HepG2 (cell line): ENCODE measurements at regions not wholly inside any gene's neighbourhood (a gene's known extent, or its start where the extent isn't known, plus 50 kb on each side); places are given as distances from the start of the nearest gene placed in this dataset.

Experiments
- ATF2 ChIP-seq: sonication (generic); formaldehyde crosslinking; IDR thresholded peaks from 2 replicates; pipeline ENCODE4 v1.4.0; 2020; ENCODE audit warnings: missing genetic modification reagents
- EZH2 ChIP-seq: conservative IDR thresholded peaks from 2 replicates; pipeline ENCODE4 v1.6.1; 2012; ENCODE audit warnings: mild to moderate bottlenecking, low read depth, low read length, moderate library complexity
- FOXJ3 ChIP-seq: sonication (generic); formaldehyde crosslinking; IDR thresholded peaks from 2 replicates; pipeline ENCODE4 v1.4.0; 2020; ENCODE audit warnings: missing genetic modification reagents, mild to moderate bottlenecking, borderline replicate concordance
- WIZ ChIP-seq: sonication (generic); formaldehyde crosslinking; IDR thresholded peaks from 2 replicates; pipeline ENCODE4 v1.5.1; 2020; ENCODE audit warnings: mild to moderate bottlenecking, missing genetic modification reagents
- ZBTB8A ChIP-seq: sonication (generic); formaldehyde crosslinking; IDR thresholded peaks from 2 replicates; pipeline ENCODE4 v1.4.0; 2020; ENCODE audit warnings: mild to moderate bottlenecking, low read depth, missing genetic modification reagents, borderline replicate concordance
- ZFP41 ChIP-seq: sonication (generic); formaldehyde crosslinking; IDR thresholded peaks from 2 replicates; pipeline ENCODE4 v1.4.0; 2020; ENCODE audit warnings: mild to moderate bottlenecking, missing genetic modification reagents, borderline replicate concordance
- ZNF205 ChIP-seq: IDR thresholded peaks from 2 replicates; pipeline ENCODE4 v1.6.1; 2018; ENCODE audit warnings: missing biosample characterization, missing genetic modification reagents
- ZNF704 ChIP-seq: sonication (generic); formaldehyde crosslinking; IDR thresholded peaks from 2 replicates; pipeline ENCODE4 v1.8.1; 2023; ENCODE audit warnings: mild to moderate bottlenecking, inconsistent platforms, moderate library complexity, missing genetic modification reagents, borderline replicate concordance
- ZNF749 ChIP-seq: sonication (generic); formaldehyde crosslinking; IDR thresholded peaks from 2 replicates; pipeline ENCODE4 v1.8.0; 2022; ENCODE audit warnings: mild to moderate bottlenecking, missing genetic modification reagents, moderate library complexity, borderline replicate concordance
- TF ChIP-seq, protein P1 (sequence below): sonication (generic); formaldehyde crosslinking; IDR thresholded peaks from 2 replicates; pipeline ENCODE4 v1.8.1; 2023; ENCODE audit warnings: mild to moderate bottlenecking, missing genetic modification reagents, borderline replicate concordance

DNA sequence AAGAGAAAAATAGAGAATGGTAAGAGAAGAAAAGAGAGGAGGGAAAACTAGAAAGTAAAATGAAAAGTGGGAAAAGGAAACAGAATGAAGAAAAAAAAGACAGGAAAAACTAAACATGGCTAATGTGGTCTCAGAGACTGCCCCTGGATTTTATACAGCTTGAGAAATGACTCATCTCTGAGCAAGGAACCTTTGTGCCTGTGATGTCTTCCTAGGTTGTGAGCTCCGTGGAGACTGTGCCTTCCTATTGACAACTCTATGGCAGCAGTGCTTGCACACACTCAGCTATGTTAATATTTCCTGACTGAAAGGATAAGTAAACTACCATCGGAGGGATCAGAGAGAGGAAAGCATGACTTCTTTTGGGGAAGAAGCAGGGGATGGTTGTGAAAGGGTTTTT lies 203.8 kb downstream of the RDH14 start:
- TF ChIP-seq ZFP41 (no peak), ZNF205 (no peak), ZNF749 (no peak), FOXJ3 (no peak), ATF2 (CRISPR knock-in tag) (no peak), EZH2 (no peak), ZNF704 (CRISPR knock-in tag) (no peak), WIZ (no peak), ZBTB8A (no peak)
- TF ChIP-seq, protein P1, sequence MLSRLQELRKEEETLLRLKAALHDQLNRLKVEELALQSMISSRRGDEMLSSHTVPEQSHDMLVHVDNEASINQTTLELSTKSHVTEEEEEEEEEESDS = no peak
